ENCODE measurements at regions not wholly inside any gene's neighbourhood (a gene's known extent, or its start where the extent isn't known, plus 50 kb on each side); places are given as distances from the start of the nearest gene placed in this dataset.

GRCh38 chr11:70796648-70797227 lies 398.4 kb downstream of the CTTN start:
- DNase-seq (ENCODE audit: low spot score) = no peak

DNA sequence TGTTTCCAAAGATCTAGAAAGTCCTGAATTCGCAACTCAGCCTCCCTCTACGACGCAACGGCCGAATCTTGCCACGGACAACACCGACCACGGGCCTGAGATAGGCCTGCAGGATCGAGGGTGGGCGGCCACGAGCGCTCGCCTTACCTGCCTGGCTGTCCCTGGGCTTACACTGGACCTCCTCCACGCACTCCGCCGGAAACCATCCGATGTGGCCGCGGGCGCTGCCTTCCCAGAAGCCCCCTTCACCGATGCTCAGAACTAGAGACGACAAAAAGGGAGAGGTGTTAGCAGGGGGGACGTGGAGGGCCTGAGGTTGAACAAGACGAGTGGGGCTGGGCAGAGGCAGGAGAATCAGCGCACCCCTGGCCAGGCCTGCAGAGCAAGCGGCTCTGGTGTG lies 400.0 kb downstream of the CTTN start:
- DNase-seq (ENCODE audit: low spot score) = no peak

GRCh38 chr11:70799386-70799785 lies 401.1 kb downstream of the CTTN start:
- DNase-seq (ENCODE audit: low spot score) = peak; percentile 17

GRCh38 chr11:70802185-70802584 lies 403.9 kb downstream of the CTTN start:
- no peak for DNase-seq (ENCODE audit: low spot score)

GRCh38 chr11:70804139-70804837 lies 406.0 kb downstream of the CTTN start:
- DNase-seq (ENCODE audit: low spot score) = no peak

- no peak for DNase-seq (ENCODE audit: low spot score)
Observed at GRCh38 chr11:70805243-70805642, 406.9 kb downstream of the CTTN start.

GRCh38 chr11:70805971-70806370 lies 407.6 kb downstream of the CTTN start:
- DNase-seq (ENCODE audit: low spot score) = no peak

DNA sequence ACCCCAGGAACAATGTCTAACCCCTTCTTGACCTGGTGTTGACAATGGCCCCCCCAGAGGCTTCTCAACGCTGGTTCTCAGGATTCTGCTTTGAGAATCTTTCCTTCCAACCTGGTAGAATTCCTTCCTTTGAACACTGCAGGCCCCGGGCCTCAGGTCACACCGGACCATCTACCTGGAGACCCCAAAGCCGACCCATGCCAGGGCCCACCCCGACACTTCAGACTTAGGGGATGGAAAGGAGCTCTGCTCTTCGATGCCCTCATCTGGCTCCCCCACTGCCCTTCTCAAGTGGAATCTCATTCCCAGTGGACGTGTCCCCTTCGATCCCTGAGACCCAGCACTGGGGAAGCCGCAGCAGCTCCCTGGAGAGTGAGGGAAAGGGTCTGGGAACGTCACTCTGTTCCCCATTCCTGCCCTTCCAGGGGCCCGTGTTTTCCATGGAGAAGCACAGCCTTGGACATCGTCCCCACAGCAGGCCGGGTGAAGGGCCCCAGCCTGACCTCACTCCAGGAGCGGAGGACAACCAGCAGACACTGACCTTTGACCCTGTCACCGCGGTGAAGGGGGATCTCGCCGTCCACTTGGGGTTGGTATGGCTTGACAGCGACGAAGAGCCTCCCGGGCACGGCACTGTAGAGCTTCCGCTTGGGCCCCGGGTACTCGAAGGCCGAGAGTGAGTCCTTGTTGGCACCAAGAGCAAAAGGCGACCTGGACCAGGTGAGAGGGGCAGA lies 408.3 kb downstream of the CTTN start:
- DNase-seq (ENCODE audit: low spot score) = no peak

DNA sequence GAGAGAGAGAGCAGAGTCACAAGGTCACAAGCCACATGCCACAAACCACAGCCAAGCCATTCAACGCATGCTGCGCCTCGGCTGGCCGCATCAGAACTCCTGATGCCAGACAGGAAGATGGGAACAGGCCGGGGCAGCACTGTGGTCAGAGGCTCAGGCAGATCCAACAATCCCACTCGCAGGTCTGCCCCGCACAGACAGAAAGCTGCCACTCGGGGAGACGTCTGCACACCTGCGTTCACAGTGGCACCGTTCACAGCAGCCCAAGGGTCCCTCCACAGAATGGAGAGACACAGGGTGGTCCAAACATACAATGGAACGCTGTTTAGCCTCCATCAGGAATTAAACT lies 408.8 kb downstream of the CTTN start:
- no peak for DNase-seq (ENCODE audit: low spot score)

GRCh38 chr11:70808686-70809375 lies 410.5 kb downstream of the CTTN start:
- DNase-seq (ENCODE audit: low spot score) = no peak

DNA sequence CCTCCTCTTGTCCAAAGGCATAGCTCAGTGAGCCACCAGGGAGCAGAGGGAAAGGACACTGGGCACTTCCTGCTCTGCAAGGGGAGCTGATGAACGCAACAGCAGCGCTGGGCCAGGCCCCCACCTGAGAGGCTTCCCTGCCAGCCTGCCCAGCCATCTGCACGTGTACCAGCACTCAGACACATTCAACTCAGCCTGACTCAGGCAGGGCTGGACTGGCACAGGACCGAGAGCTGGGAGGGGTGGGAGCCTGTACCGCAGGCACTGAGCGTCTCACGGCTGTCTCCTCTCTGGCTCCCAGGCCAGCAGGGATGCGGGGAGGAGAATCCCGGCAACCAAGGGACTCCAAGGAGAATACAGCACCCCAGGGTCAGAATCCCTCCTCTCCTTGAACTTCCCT lies 411.8 kb downstream of the CTTN start:
- DNase-seq (ENCODE audit: low spot score) = no peak

DNA sequence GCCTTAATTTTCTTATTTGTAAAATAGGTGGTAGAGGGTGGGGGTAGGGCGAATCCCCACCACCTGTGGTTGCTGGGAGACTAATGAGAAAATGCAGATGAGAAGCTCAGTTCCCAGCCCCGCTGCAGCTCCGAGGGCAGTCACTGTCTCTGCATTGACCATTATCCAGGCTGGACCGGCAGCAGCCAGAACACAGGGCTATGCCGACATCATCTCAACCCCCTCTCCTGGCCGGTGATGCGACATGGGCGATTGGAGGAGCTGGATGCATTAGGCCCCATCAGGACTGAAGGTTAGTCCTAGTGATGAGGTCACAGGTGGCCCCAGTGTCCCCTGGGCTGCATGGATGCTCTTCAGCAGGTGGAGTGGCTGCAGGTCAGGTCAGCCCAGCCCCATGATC lies 412.4 kb downstream of the CTTN start:
- DNase-seq (ENCODE audit: low spot score) = no peak

GRCh38 chr11:70811483-70811882 lies 413.2 kb downstream of the CTTN start:
- no peak for DNase-seq (ENCODE audit: low spot score)

DNA sequence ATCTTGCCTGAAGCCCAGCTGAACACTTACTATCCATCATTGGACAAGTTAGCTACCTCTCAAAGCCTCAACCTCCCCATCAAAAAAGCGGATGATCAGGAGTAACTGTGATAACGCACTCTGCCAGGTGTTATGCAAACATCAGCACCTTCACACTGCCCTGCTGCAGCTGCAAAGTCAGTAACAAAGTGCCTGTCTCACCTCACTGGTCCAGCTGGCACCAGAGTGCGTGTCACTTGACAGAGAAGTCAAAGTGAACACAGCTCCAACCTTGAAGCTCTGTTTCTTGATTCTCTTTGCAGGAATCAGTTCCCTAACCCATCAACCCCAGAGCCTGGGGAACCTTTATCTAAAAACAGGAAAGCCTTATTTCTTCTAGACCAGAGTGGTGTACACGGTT lies 413.6 kb downstream of the CTTN start:
- no peak for DNase-seq (ENCODE audit: low spot score)

- DNase-seq (ENCODE audit: low spot score) = no peak
Observed at GRCh38 chr11:70812472-70812871, 414.1 kb downstream of the CTTN start.

- no peak for DNase-seq (ENCODE audit: low spot score)
Observed at GRCh38 chr11:70813651-70814050, 415.3 kb downstream of the CTTN start.

DNA sequence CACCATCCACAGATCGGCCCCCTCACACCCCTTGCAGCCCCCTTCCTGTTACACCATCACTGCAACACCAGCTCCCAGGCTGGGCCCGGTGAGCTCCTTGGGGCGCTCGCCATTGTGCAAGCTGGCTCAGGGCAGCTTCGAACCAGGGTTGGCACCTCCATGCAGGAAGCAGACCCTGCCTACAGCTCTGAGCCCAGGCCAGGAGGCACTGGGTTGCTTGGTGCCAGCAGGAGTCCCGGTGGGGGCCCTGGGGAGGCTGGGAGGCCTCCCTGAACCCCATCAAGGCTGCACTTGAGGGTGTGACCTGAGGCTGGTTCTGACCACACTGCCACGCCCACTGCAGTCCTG lies 417.1 kb downstream of the CTTN start:
- no peak for DNase-seq (ENCODE audit: low spot score)

GRCh38 chr11:70816156-70816678 lies 417.9 kb downstream of the CTTN start:
- no peak for DNase-seq (ENCODE audit: low spot score)

DNA sequence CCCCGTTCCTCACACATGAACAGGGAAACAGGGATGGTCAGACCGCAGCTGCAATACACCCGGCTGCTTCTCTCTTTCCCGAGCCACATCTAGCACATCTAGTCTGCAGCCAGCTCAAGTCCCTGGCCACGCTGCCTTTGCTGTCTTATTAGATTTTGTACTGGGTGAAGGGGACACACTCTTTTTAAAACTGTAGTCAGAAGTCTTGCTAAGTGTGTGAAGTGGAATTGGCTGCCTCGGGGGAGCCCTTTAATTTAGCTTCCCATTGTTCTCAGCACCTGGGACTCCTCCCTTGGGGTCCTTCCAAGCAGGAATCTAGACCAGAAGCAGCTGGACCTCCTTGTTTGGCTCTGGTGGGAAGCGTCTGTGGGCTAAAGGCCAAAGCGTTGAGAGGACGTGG lies 420.0 kb downstream of the CTTN start:
- DNase-seq (ENCODE audit: low spot score) = no peak

DNA sequence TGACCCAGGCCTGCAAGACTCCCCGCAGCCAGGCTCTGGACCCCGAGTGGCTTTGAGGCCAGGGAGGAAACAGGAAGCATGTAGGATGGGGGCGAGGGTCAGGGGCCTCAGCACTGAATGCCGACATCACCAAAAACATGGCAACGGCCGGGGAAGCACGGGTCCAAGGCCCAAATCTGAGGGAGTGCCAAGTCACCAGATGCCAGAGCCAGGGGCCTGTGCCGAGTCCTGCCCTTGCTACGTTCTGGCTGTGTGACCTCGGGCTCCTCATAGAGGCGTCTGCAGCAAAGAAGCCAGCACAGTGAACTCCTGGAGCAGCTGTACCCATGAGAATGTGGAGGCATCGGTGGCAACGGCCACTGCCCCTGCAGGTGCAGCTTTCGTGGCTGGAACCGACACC lies 420.7 kb downstream of the CTTN start:
- DNase-seq (ENCODE audit: low spot score) = no peak

DNA sequence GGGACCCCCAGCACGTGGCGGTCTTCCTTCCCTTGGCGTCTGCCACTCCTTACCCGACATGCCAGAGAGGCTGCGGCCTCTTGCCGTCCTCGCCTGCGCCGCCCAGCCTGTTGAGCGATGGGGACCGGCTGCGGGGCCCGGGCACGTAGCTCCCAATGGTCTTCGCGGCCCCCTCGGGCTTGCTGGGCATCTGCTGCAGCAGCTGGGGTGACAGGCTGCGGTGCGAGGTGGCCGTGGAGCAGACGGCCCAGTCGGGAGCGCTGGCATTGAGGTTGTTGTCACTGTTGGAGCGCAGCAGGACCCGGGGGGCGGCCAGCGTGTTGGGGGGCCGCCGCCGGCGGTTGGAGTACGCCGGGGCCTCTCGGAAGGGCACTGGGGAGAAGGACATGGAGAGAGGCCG lies 422.0 kb downstream of the CTTN start:
- DNase-seq (ENCODE audit: low spot score) = no peak

DNA sequence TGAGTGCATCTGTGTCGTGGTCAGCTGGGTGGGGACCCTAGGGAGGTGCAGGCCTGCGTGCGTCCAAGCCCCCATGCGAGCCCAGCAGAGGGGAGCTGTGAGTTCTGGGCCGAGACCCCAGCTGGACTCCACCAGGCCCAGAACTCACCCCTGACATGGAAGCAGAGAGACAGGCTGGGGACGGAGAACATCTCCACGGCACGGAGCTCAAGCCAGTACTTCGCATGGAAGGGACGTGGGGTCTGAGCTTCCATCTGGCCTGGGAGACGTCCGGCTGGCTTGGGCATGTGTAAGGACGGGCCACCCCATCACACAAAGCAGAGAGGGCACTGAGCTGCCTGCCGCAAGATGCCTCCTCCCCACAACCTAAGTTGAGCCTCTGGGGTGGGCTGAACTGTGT lies 422.4 kb downstream of the CTTN start:
- no peak for DNase-seq (ENCODE audit: low spot score)

DNA sequence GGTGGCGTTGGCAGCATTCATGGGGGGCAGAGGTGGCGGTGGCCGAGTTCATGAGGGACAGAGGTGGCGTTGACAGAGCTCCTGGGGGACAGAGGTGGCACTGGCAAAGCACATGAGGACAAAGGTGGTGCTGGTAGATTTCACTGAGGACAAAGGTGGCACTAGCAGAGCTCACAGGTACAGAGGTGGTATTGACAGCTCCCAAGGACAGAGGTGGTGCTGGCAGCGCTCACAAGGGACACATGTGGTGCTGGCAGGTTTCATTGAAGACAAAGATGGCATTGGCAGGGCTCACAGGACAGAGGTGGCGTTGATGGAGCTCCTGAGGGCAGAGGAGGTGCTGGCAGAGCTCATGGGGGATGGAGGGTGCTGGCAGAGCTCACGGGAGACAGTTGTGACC lies 425.4 kb downstream of the CTTN start:
- no peak for DNase-seq (ENCODE audit: low spot score)

Data from kidney tubule cell (primary cell).